PC-3 (cell line): ENCODE measurements at regions not wholly inside any gene's neighbourhood (a gene's known extent, or its start where the extent isn't known, plus 50 kb on each side); places are given as distances from the start of the nearest gene placed in this dataset.
A peak's percentile ranks its signal among the peaks of the same experiment; 100 is the strongest.

Experiments
- ATAC-seq: fragments of 200-7000 bp; cut with Tn5 transposase; 2 replicates; pipeline ENCODE4 v1.9.1; 2020; ENCODE audit warnings: mild to moderate bottlenecking, moderate library complexity
- BruUV-seq: library from RNA; stranded (reverse); fragments of 400-500 nt; replicated peaks from 2 replicates; lab custom pipeline; 2021; lab: Mats Ljungman, UMichigan
- CTCF ChIA-PET: fragments of 300-600 bp; sonication (Branson Sonifier 250); formaldehyde crosslinking; loops from one replicate; lab custom pipeline; 2022; ENCODE audit warnings: antibody characterized with exemption; lab: Charles Lee
- POLR2A ChIA-PET: fragments of 300-600 bp; sonication (Branson Sonifier 250); formaldehyde crosslinking; loops from one replicate; lab custom pipeline; 2022; ENCODE audit warnings: antibody characterized with exemption; ENCODE audit not compliant: unreplicated experiment; lab: Charles Lee
- DNase-seq: peaks from one replicate; pipeline ENCODE4 v3.0.0-alpha.2; 2015
- H2AFZ ChIP-seq: fragments of 300-600 bp; sonication (generic); 2 replicates; pipeline ENCODE4 v1.6.0; 2016; ENCODE audit warnings: antibody characterized with exemption, low read length
- H3F3A ChIP-seq: fragments of 300-600 bp; sonication (generic); one replicate; pipeline ENCODE4 v1.6.0; 2017; ENCODE audit warnings: antibody characterized with exemption, low read length, control low read depth, mild to moderate bottlenecking; ENCODE audit not compliant: unreplicated experiment
- H3K27ac ChIP-seq: fragments of 300-600 bp; sonication (generic); 2 replicates; pipeline ENCODE4 v1.5.1; 2016; ENCODE audit warnings: mild to moderate bottlenecking, low read length
- H3K27me3 ChIP-seq: fragments of 300-600 bp; sonication (generic); 2 replicates; pipeline ENCODE4 v1.6.1; 2016; ENCODE audit warnings: low read length, mixed read lengths
- H3K36me3 ChIP-seq: fragments of 300-600 bp; sonication (generic); 2 replicates; pipeline ENCODE4 v1.6.1; 2016; ENCODE audit warnings: low read depth, mixed run types, low read length, mixed read lengths
- H3K4me1 ChIP-seq: fragments of 300-600 bp; sonication (generic); 2 replicates; pipeline ENCODE4 v1.5.1; 2016; ENCODE audit warnings: low read length; ENCODE audit not compliant: insufficient read depth
- H3K4me2 ChIP-seq: fragments of 300-600 bp; sonication (generic); 2 replicates; pipeline ENCODE4 v1.6.0; 2016; ENCODE audit warnings: low read length
- H3K4me3 ChIP-seq: fragments of 300-600 bp; sonication (generic); 2 replicates; pipeline ENCODE4 v1.5.1; 2016; ENCODE audit warnings: mild to moderate bottlenecking, low read length, mixed read lengths
- H3K79me2 ChIP-seq: fragments of 300-600 bp; sonication (generic); 2 replicates; pipeline ENCODE4 v1.6.1; 2017; ENCODE audit warnings: low read length, mixed read lengths
- H3K9ac ChIP-seq: fragments of 300-600 bp; sonication (generic); 2 replicates; pipeline ENCODE4 v1.6.0; 2016; ENCODE audit warnings: mild to moderate bottlenecking, low read length
- H3K9me2 ChIP-seq: fragments of 300-600 bp; sonication (generic); replicated peaks from 2 replicates; pipeline ENCODE4 v1.6.1; 2016; ENCODE audit warnings: mixed run types, low read length, mixed read lengths
- H3K9me3 ChIP-seq: fragments of 300-600 bp; sonication (generic); 2 replicates; pipeline ENCODE4 v1.6.1; 2016; ENCODE audit warnings: low read length, mixed read lengths
- H4K20me1 ChIP-seq: fragments of 300-600 bp; sonication (generic); 2 replicates; pipeline ENCODE4 v1.6.1; 2016; ENCODE audit warnings: low read length, mixed read lengths
- EZH2 ChIP-seq: fragments of 300-600 bp; sonication (generic); IDR thresholded peaks from one replicate; pipeline ENCODE4 v1.6.1; 2017; ENCODE audit warnings: antibody characterized with exemption, mild to moderate bottlenecking, low read length; ENCODE audit not compliant: unreplicated experiment
- EZH2phosphoT487 ChIP-seq: fragments of 300-600 bp; sonication (generic); IDR thresholded peaks from 2 replicates; pipeline ENCODE4 v1.6.1; 2018; ENCODE audit warnings: mild to moderate bottlenecking, antibody characterized with exemption, low read length, borderline replicate concordance
- intact Hi-C: fragments of 100-400 bp; cut with micrococcal nuclease; formaldehyde crosslinking; loops from 2 replicates; pipeline ENCODE4 v1.9.0; 2023
- TF ChIP-seq, protein P1 (sequence below): fragments of 300-600 bp; sonication (generic); conservative IDR thresholded peaks from 2 replicates; pipeline ENCODE4 v1.5.1; 2017; ENCODE audit warnings: antibody characterized with exemption, low read depth, mild to moderate bottlenecking, low read length

DNA sequence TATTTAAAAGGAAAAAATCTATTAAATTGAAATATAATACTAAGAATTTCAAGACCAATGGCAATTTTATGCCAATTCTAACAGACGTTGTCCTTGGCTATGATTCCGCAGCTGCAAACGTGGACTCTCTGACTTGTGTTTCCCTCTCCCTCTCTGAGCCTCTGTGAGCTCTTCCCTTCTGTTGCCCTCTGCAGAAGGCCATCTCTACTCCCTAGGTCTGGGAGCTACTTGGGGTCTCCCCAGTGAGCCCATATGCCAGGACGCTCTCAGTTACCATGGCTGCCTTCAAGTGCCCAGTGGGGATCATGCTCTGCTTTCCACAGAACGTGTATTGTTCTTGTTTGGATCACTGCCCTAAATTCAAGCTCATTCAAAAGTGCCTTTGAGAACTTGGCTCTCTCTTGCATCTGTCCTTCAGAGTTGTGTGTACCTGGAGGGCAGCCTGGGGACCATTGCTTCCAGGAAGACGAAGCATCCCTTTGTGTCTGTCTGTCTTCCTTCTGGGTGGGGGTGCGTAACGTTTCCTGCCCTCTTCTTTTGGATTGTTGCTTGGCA is 97.5 kb upstream of the TSPAN2 start:
- Histone ChIP-seq H3F3A (peaks cover 4% of the 10 kb centered on the region), H2AFZ (no peak overlapping the region), H3K9ac (no peak overlapping the region), H4K20me1 (no peaks in the 10 kb centered on the region), H3K27ac (no peak overlapping the region), H3K79me2 (no peaks in the 10 kb centered on the region), H3K9me2 (no peaks in the 10 kb centered on the region), H3K4me1 (peaks cover 48% of the 10 kb centered on the region), H3K36me3 (no peaks in the 10 kb centered on the region), H3K4me2 (no peak overlapping the region), H3K27me3 (no peaks in the 10 kb centered on the region), H3K4me3 (no peak overlapping the region), H3K9me3 (no peaks in the 10 kb centered on the region)
- ChIA-PET POLR2A (interaction anchor here (0.6 kb wide), 1 partner anchor 105 kb away, joined by 3 read pairs; no protein-coding TSS in a partner anchor), CTCF (no interaction called here)
- no TSS peak for BruUV-seq
- ATAC-seq (no peak), DNase-seq (no peak)
- TF ChIP-seq EZH2 (no peak), EZH2phosphoT487 (no peak)
- TF ChIP-seq, protein P1, sequence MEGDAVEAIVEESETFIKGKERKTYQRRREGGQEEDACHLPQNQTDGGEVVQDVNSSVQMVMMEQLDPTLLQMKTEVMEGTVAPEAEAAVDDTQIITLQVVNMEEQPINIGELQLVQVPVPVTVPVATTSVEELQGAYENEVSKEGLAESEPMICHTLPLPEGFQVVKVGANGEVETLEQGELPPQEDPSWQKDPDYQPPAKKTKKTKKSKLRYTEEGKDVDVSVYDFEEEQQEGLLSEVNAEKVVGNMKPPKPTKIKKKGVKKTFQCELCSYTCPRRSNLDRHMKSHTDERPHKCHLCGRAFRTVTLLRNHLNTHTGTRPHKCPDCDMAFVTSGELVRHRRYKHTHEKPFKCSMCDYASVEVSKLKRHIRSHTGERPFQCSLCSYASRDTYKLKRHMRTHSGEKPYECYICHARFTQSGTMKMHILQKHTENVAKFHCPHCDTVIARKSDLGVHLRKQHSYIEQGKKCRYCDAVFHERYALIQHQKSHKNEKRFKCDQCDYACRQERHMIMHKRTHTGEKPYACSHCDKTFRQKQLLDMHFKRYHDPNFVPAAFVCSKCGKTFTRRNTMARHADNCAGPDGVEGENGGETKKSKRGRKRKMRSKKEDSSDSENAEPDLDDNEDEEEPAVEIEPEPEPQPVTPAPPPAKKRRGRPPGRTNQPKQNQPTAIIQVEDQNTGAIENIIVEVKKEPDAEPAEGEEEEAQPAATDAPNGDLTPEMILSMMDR: no peak
- intact Hi-C loops: no loop called here

DNA sequence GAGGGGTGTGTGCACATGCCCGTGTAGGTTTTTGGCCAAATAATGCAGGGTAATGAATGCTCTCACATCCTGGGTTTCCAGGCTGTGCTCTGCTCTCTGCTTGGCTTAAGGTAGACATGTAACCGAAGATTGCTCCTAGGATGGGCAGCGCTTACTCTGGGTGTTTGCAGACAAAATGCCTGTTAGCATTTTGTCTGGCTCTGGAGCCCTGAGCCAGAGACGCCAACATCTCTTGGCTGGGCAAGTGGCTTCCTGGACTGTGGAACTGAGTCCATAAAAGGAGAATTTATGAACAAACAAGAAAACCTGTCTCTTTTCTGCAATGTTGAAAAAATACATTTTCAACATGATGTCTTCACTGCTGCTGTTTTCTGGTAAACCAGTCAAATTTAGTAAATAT is 96.0 kb upstream of the TSPAN2 start:
- peaks cover 1% of the 10 kb centered on the region for H3F3A ChIP-seq
- DNase-seq (no peak), ATAC-seq (no peak)
- no peak overlapping the region for H2AFZ ChIP-seq
- H3K36me3 ChIP-seq: no peaks in the 10 kb centered on the region
- no peak overlapping the region for H3K27ac ChIP-seq
- H4K20me1 ChIP-seq: no peaks in the 10 kb centered on the region
- H3K79me2 ChIP-seq: no peaks in the 10 kb centered on the region
- no peaks in the 10 kb centered on the region for H3K27me3 ChIP-seq
- no TSS peak for BruUV-seq
- H3K9ac ChIP-seq: no peak overlapping the region
- no peak for TF ChIP-seq EZH2
- TF ChIP-seq, protein P1: no peak
- TF ChIP-seq EZH2phosphoT487: no peak
- CTCF ChIA-PET: no interaction called here
- H3K4me2 ChIP-seq: peak overlapping the region; percentile 16; the same call in 1 of the 2 replicates
- no peak overlapping the region for H3K4me3 ChIP-seq
- intact Hi-C loops: no loop called here
- peaks cover 43% of the 10 kb centered on the region for H3K4me1 ChIP-seq
- no peaks in the 10 kb centered on the region for H3K9me2 ChIP-seq
- no peaks in the 10 kb centered on the region for H3K9me3 ChIP-seq
- POLR2A ChIA-PET: no interaction called here

DNA sequence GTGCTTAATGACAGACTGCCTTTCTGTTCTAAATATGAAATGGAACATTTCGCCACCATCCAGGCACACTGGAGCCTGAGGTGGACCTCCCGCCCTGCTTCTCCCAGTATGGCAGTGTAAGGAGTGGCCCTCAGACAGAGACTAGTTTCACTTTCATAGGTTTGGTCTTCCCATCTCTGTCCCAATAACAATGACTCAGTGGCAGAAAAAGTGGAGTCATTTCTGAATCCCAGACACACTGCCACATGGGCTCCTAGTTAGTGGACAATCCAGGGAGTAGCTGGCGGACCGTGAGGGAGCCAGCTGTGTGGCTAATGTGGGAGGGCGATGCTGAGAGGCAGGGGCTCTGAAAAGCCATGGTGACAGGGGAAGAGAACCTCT is 95.6 kb upstream of the TSPAN2 start:
- DNase-seq (peak; percentile 39), ATAC-seq (no peak)
- Histone ChIP-seq H3K9me2 (no peaks in the 10 kb centered on the region), H3K27me3 (no peaks in the 10 kb centered on the region), H3K79me2 (no peaks in the 10 kb centered on the region), H3K27ac (no peak overlapping the region), H3K9me3 (no peaks in the 10 kb centered on the region), H4K20me1 (no peaks in the 10 kb centered on the region), H3F3A (no peaks in the 10 kb centered on the region), H3K9ac (no peak overlapping the region), H3K4me2 (peak overlapping the region; percentile 16; the same call in 1 of the 2 replicates), H3K36me3 (no peaks in the 10 kb centered on the region), H2AFZ (no peak overlapping the region), H3K4me3 (no peak overlapping the region), H3K4me1 (peaks cover 45% of the 10 kb centered on the region)
- CTCF ChIA-PET: no interaction called here
- BruUV-seq: no TSS peak
- TF ChIP-seq, protein P1: no peak
- TF ChIP-seq EZH2 (no peak), EZH2phosphoT487 (no peak)
- intact Hi-C loops: no loop called here
- POLR2A ChIA-PET: no interaction called here
